ENCODE measurements at regions not wholly inside any gene's neighbourhood (a gene's known extent, or its start where the extent isn't known, plus 50 kb on each side); places are given as distances from the start of the nearest gene placed in this dataset.
"Not testable (repeated sequence)": the region's sequence is repeated elsewhere in the genome, so short reads cannot be mapped to it uniquely, and the experiment has no call there.

GRCh38 chr10:2326411-2326810, 589.1 kb upstream of the ADARB2 start:
- Histone ChIP-seq H3K27me3 (replicated peaks in 1 of 7) (no peaks in the 10 kb centered on the region), H3K4me3 (no peak overlapping the region), H3K36me3 (no peaks in the 10 kb centered on the region), H3K27ac (no peak overlapping the region), H3K4me1 (no peaks in the 10 kb centered on the region), H3K9me3 (no peaks in the 10 kb centered on the region)
- no peak for DNase-seq
- no peak for TF ChIP-seq POLR2A (IDR thresholded peaks at IDR 0.05)
- no peak for TF ChIP-seq POLR2AphosphoS5 (IDR thresholded peaks at IDR 0.05)
- no peak for TF ChIP-seq CTCF (IDR thresholded peaks at IDR 0.05 in 8 of 11, conservative IDR thresholded peaks at IDR 0.05 in 3 of 11)
- intact Hi-C loops (cut with DNase I; ENCODE audit: low total_unique reads), result no loop called here
- WGBS, 5 donors, result 67 to 73% (median 72%) methylated on average over 6 of the region's 6 CpGs

- H3K27ac ChIP-seq; H3K36me3 ChIP-seq; H3K27me3 ChIP-seq (replicated peaks in 1 of 7); intact Hi-C loops (cut with DNase I; ENCODE audit: low total_unique reads); H3K4me3 ChIP-seq; DNase-seq; H3K4me1 ChIP-seq: not testable (repeated sequence)
- whole genome bisulfite sequencing, 5 donors, result 85 to 91% (median 89%) methylated on average over 12 to 32 of the region's 32 CpGs
- H3K9me3 ChIP-seq, result peaks cover 0 to 34% (median 2%) of the 10 kb centered on the region in 8 donors
Observed at GRCh38 chr10:2315045-2315485, 577.7 kb upstream of the ADARB2 start.

GRCh38 chr10:2306081-2306480, 568.8 kb upstream of the ADARB2 start:
- intact Hi-C loops (cut with DNase I; ENCODE audit: low total_unique reads), result no loop called here
- TF ChIP-seq POLR2A (IDR thresholded peaks at IDR 0.05) (no peak), POLR2AphosphoS5 (IDR thresholded peaks at IDR 0.05) (no peak)
- Histone ChIP-seq H3K27ac (no peak overlapping the region), H3K27me3 (replicated peaks in 1 of 7) (no peaks in the 10 kb centered on the region), H3K36me3 (no peaks in the 10 kb centered on the region), H3K4me3 (no peak overlapping the region), H3K4me1 (no peaks in the 10 kb centered on the region), H3K9me3 (peaks cover 0 to 5% (median 0%) of the 10 kb centered on the region in 8 donors)
- WGBS, 5 donors, result 90 to 98% (median 97%) methylated on average over 1 of the region's 1 CpG
- no peak for DNase-seq

- TF ChIP-seq POLR2AphosphoS5 (IDR thresholded peaks at IDR 0.05), result no peak
- TF ChIP-seq CTCF (IDR thresholded peaks at IDR 0.05 in 8 of 11, conservative IDR thresholded peaks at IDR 0.05 in 3 of 11), result no peak
- TF ChIP-seq POLR2A (IDR thresholded peaks at IDR 0.05), result no peak
- Histone ChIP-seq H3K9me3 (peaks cover 0 to 5% (median 0%) of the 10 kb centered on the region in 8 donors), H3K27ac (no peak overlapping the region), H3K36me3 (no peaks in the 10 kb centered on the region), H3K27me3 (replicated peaks in 1 of 7) (no peaks in the 10 kb centered on the region), H3K4me3 (no peak overlapping the region), H3K4me1 (no peaks in the 10 kb centered on the region)
- no peak for DNase-seq
- intact Hi-C loops (cut with DNase I; ENCODE audit: low total_unique reads), result no loop called here
- 63 to 72% (median 71%) methylated on average over 2 of the region's 2 CpGs for whole genome bisulfite sequencing, 5 donors
Observed at GRCh38 chr10:2303169-2303568, 565.8 kb upstream of the ADARB2 start.

GRCh38 chr10:2301227-2301626, 563.9 kb upstream of the ADARB2 start:
- Histone ChIP-seq H3K36me3 (no peaks in the 10 kb centered on the region), H3K4me3 (no peak overlapping the region), H3K4me1 (no peaks in the 10 kb centered on the region), H3K9me3 (peaks cover 0 to 5% (median 0%) of the 10 kb centered on the region in 8 donors), H3K27ac (no peak overlapping the region), H3K27me3 (replicated peaks in 1 of 7) (peaks cover 0 to 5% (median 0%) of the 10 kb centered on the region in 7 donors)
- intact Hi-C loops (cut with DNase I; ENCODE audit: low total_unique reads), result no loop called here
- DNase-seq, result no peak
- no peak for TF ChIP-seq CTCF (IDR thresholded peaks at IDR 0.05 in 8 of 11, conservative IDR thresholded peaks at IDR 0.05 in 3 of 11)
- TF ChIP-seq POLR2A (IDR thresholded peaks at IDR 0.05), result no peak
- no peak for TF ChIP-seq POLR2AphosphoS5 (IDR thresholded peaks at IDR 0.05)
- 84 to 92% (median 87%) methylated on average over 8 of the region's 8 CpGs for WGBS, 5 donors

Data from spleen (tissue), 11 donors.